Right lung (tissue), 2 donors: ENCODE measurements at regions not wholly inside any gene's neighbourhood (a gene's known extent, or its start where the extent isn't known, plus 50 kb on each side); places are given as distances from the start of the nearest gene placed in this dataset.
"Not testable (repeated sequence)": the region's sequence is repeated elsewhere in the genome, so short reads cannot be mapped to it uniquely, and the experiment has no call there.

Experiments
- DNase-seq, 2 donors: peaks; one replicate each; pipeline ENCODE4 v3.0.0-alpha.2; 2013

GRCh38 chr4:66279084-66279483 is 608.8 kb upstream of the EPHA5 start:
- DNase-seq = no peak

- no peak for DNase-seq
Measured at GRCh38 chr4:66275411-66276038, 605.2 kb upstream of the EPHA5 start.

GRCh38 chr4:66273110-66273509 is 602.8 kb upstream of the EPHA5 start:
- DNase-seq = no peak

- DNase-seq = not testable (repeated sequence)
Measured at GRCh38 chr4:66270356-66270755, 600.1 kb upstream of the EPHA5 start.

GRCh38 chr4:66266554-66266953 is 596.3 kb upstream of the EPHA5 start:
- DNase-seq = not testable (repeated sequence)

- no peak for DNase-seq
Measured at GRCh38 chr4:66266035-66266434, 595.7 kb upstream of the EPHA5 start.

GRCh38 chr4:66252291-66252690 is 582.0 kb upstream of the EPHA5 start:
- no peak for DNase-seq

- DNase-seq = no peak
Measured at GRCh38 chr4:66246643-66247042, 576.4 kb upstream of the EPHA5 start.

GRCh38 chr4:66235876-66236275 is 565.6 kb upstream of the EPHA5 start:
- no peak for DNase-seq

- DNase-seq = no peak
Measured at GRCh38 chr4:66229885-66230284, 559.6 kb upstream of the EPHA5 start.

GRCh38 chr4:66225539-66225938 is 555.2 kb upstream of the EPHA5 start:
- DNase-seq = no peak

GRCh38 chr4:66223068-66223703 is 552.9 kb upstream of the EPHA5 start:
- DNase-seq = no peak

GRCh38 chr4:66219401-66219800 is 549.1 kb upstream of the EPHA5 start:
- DNase-seq = no peak

- no peak for DNase-seq
Measured at GRCh38 chr4:66216252-66216651, 546.0 kb upstream of the EPHA5 start.

- no peak for DNase-seq
Measured at GRCh38 chr4:66212489-66212888, 542.2 kb upstream of the EPHA5 start.

- no peak for DNase-seq
Measured at GRCh38 chr4:66204534-66205247, 534.4 kb upstream of the EPHA5 start.

- no peak for DNase-seq
Measured at GRCh38 chr4:66202870-66203269, 532.6 kb upstream of the EPHA5 start.

GRCh38 chr4:66197451-66197850 is 527.2 kb upstream of the EPHA5 start:
- no peak for DNase-seq

- no peak for DNase-seq
Measured at GRCh38 chr4:66193487-66193886, 523.2 kb upstream of the EPHA5 start.

GRCh38 chr4:66187175-66187720 is 517.0 kb upstream of the EPHA5 start:
- no peak for DNase-seq

GRCh38 chr4:66186095-66186494 is 515.8 kb upstream of the EPHA5 start:
- DNase-seq = no peak

- no peak for DNase-seq
Measured at GRCh38 chr4:66182636-66183035, 512.3 kb upstream of the EPHA5 start.

GRCh38 chr4:66178906-66179305 is 508.6 kb upstream of the EPHA5 start:
- no peak for DNase-seq
